Vagina (tissue), 2 donors: ENCODE measurements at regions not wholly inside any gene's neighbourhood (a gene's known extent, or its start where the extent isn't known, plus 50 kb on each side); places are given as distances from the start of the nearest gene placed in this dataset.

Experiments
- DNase-seq, 2 donors: peaks; one replicate each; pipeline ENCODE4 v3.0.0-alpha.2; 2017; ENCODE audit errors: extremely low spot score in 2 of 2
- H3K27ac ChIP-seq: fragments of 200-600 bp; sonication (generic); one replicate; pipeline ENCODE4 v1.5.1; 2019
- H3K27me3 ChIP-seq: fragments of 200-600 bp; sonication (generic); one replicate; pipeline ENCODE4 v1.5.1; 2019
- H3K36me3 ChIP-seq, 2 donors: fragments of 200-600 bp; sonication (generic); one replicate each; pipeline ENCODE4 v1.5.1; 2017 to 2019
- H3K4me1 ChIP-seq: fragments of 200-600 bp; sonication (generic); one replicate; pipeline ENCODE4 v1.5.1; 2019
- H3K4me3 ChIP-seq, 2 donors: fragments of 200-600 bp; sonication (generic); 1 replicate in 1 of 2; 2 replicates in 1 of 2; pipeline ENCODE4 v1.5.1; 2016 to 2019
- H3K9me3 ChIP-seq: fragments of 200-600 bp; sonication (generic); one replicate; pipeline ENCODE4 v1.5.1; 2019
- POLR2A ChIP-seq, 2 donors: fragments of 450-650 bp; IDR thresholded peaks; one replicate each; pipeline ENCODE4 v1.6.1; 2017; ENCODE audit warnings: antibody characterized with exemption in 2 of 2, mild to moderate bottlenecking in 2 of 2, moderate library complexity in 2 of 2
- POLR2AphosphoS5 ChIP-seq, 2 donors: sonication (generic); formaldehyde crosslinking; IDR thresholded peaks; one replicate each; pipeline ENCODE4 v1.9.0; 2017; ENCODE audit warnings: antibody characterized with exemption in 2 of 2, mild to moderate bottlenecking in 2 of 2, low read depth in 1 of 2; ENCODE audit not compliant: insufficient read depth in 1 of 2
- intact Hi-C: fragments of 100-400 bp; cut with DNase I; formaldehyde crosslinking; loops from one replicate; pipeline ENCODE4 v1.15.1; 2023
- TF ChIP-seq, protein P1 (sequence below), 3 experiments: fragments of 450-650 bp in 2 of 3; fragments of 200-600 bp in 1 of 3; sonication (generic) in 1 of 3; IDR thresholded peaks; one replicate each; pipeline ENCODE4 v1.5.1; 2017 to 2019; ENCODE audit warnings: antibody characterized with exemption in 3 of 3, mild to moderate bottlenecking in 2 of 3, moderate library complexity in 2 of 3

DNA sequence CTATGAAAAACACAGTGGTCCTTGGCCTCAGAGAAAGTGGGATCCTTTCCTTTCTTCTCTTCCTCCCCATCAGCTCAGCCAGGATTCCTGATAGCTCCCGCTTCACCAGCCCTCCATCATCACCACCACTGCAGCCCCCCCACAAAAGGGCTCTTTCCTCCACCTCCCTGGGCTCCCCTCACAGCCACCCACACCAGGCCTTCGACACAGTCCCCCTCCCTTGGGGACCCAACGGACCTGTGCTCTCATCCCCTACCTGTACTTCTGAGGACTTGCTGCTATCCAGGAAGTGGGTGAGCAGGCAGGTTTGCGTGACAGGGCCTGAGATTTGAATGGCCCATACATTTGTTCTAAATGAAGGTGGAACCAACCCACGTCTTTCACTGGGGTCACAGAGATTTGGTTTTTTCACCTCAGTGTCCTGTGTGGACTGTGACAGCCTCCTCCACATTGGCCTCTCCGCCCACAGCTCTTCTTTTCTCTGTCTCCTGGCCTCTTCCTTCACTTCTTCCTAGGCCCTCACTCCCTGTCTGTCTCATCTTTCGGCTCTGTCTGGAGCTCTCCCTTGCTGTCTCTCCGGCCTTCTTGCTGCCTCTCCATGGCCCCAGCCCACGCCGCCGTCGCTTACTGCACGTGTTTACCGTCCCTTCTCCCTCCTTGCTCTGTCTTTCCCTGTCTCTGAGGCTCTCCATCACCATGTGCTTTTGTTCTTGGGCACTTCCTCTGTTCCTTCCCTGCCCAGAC lies 238.6 kb downstream of the FOXD2 start:
- no peaks in the 10 kb centered on the region for H3K36me3 ChIP-seq
- intact Hi-C loops = no loop called here
- no peak overlapping the region for H3K27ac ChIP-seq
- TF ChIP-seq POLR2AphosphoS5 (IDR thresholded peaks at IDR 0.05; ENCODE audit: insufficient read depth in 1 of 2, low read depth in 1 of 2) = no peak
- TF ChIP-seq POLR2A (IDR thresholded peaks at IDR 0.05) = no peak
- TF ChIP-seq, protein P1, sequence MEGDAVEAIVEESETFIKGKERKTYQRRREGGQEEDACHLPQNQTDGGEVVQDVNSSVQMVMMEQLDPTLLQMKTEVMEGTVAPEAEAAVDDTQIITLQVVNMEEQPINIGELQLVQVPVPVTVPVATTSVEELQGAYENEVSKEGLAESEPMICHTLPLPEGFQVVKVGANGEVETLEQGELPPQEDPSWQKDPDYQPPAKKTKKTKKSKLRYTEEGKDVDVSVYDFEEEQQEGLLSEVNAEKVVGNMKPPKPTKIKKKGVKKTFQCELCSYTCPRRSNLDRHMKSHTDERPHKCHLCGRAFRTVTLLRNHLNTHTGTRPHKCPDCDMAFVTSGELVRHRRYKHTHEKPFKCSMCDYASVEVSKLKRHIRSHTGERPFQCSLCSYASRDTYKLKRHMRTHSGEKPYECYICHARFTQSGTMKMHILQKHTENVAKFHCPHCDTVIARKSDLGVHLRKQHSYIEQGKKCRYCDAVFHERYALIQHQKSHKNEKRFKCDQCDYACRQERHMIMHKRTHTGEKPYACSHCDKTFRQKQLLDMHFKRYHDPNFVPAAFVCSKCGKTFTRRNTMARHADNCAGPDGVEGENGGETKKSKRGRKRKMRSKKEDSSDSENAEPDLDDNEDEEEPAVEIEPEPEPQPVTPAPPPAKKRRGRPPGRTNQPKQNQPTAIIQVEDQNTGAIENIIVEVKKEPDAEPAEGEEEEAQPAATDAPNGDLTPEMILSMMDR (IDR thresholded peaks at IDR 0.05) = no peak
- DNase-seq = peak; percentile 65 to 87
- H3K9me3 ChIP-seq = no peaks in the 10 kb centered on the region
- no peaks in the 10 kb centered on the region for H3K27me3 ChIP-seq
- H3K4me1 ChIP-seq = no peaks in the 10 kb centered on the region
- no peak overlapping the region for H3K4me3 ChIP-seq

DNA sequence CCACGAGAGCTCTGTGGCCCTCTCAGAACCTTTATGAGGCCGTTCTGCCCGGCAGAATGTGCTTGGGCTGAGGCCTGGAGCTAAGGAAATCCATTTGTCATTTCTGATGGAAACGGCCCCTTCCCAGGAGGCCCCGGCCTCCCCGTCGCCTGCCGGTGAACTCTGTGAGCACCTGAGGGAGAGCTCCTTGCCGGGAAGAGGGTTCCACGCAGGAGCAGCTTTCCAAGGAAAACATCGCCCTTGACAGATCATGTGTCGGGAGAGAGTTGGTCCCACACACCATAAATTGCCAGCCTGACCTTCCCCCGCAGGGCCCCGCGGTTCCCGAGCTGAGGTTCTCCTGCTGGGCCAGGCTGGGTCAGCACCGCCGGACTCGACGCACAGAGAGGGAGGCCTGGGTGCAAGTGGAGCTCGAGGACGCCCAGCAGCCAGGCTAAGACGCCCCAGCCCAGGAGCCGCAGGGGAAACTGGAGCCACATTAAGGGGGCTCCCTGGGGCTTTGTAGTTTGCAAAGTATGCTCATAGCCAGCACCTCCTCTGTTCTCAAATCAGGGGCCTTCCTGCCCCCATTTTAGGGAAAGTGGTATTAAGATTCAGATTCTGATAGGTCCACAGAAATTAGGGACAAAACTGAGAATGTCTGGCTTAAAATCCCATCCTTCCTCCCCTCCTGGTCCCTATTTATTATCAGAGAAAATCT lies 239.5 kb downstream of the FOXD2 start:
- H3K27ac ChIP-seq = no peak overlapping the region
- intact Hi-C loops = no loop called here
- H3K9me3 ChIP-seq = no peaks in the 10 kb centered on the region
- no peaks in the 10 kb centered on the region for H3K36me3 ChIP-seq
- TF ChIP-seq POLR2A (IDR thresholded peaks at IDR 0.05) (no peak), POLR2AphosphoS5 (IDR thresholded peaks at IDR 0.05; ENCODE audit: insufficient read depth in 1 of 2, low read depth in 1 of 2) (no peak)
- TF ChIP-seq, protein P1 (IDR thresholded peaks at IDR 0.05) = no peak
- no peaks in the 10 kb centered on the region for H3K27me3 ChIP-seq
- H3K4me1 ChIP-seq = no peaks in the 10 kb centered on the region
- peak; percentile 62 to 72 for DNase-seq
- H3K4me3 ChIP-seq = no peak overlapping the region

DNA sequence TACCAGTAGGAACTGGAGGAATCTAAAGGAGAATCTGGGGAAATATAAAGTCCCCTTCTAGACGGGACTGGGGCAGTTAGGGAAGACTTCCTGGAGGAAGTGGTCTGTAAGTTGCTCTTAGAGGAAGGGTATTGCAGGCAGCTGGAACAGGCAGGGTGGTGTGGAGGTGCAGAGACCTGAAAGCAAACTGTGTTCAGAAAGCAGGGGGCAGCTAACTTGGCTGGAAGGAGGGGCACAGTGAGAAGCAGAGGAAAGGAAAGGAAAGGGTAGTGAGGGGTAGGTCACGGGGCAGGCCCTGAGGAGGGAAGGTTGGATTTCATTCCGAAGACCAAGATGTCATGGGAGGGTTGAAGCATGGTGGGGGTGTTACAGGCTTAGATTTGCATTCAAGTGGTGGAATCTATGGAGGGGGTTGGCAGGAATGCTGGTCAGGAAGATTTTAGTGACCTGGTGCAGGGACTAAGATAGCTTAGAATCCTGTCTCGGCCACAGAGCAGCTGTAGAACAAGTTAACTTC lies 240.7 kb downstream of the FOXD2 start:
- DNase-seq = peak; percentile 58 to 60
- no peaks in the 10 kb centered on the region for H3K36me3 ChIP-seq
- no peak overlapping the region for H3K4me3 ChIP-seq
- intact Hi-C loops = no loop called here
- no peaks in the 10 kb centered on the region for H3K27me3 ChIP-seq
- H3K9me3 ChIP-seq = no peaks in the 10 kb centered on the region
- no peak for TF ChIP-seq POLR2AphosphoS5 (IDR thresholded peaks at IDR 0.05; ENCODE audit: insufficient read depth in 1 of 2, low read depth in 1 of 2)
- TF ChIP-seq, protein P1 (IDR thresholded peaks at IDR 0.05) = no peak
- no peak for TF ChIP-seq POLR2A (IDR thresholded peaks at IDR 0.05)
- no peak overlapping the region for H3K27ac ChIP-seq
- H3K4me1 ChIP-seq = no peaks in the 10 kb centered on the region

DNA sequence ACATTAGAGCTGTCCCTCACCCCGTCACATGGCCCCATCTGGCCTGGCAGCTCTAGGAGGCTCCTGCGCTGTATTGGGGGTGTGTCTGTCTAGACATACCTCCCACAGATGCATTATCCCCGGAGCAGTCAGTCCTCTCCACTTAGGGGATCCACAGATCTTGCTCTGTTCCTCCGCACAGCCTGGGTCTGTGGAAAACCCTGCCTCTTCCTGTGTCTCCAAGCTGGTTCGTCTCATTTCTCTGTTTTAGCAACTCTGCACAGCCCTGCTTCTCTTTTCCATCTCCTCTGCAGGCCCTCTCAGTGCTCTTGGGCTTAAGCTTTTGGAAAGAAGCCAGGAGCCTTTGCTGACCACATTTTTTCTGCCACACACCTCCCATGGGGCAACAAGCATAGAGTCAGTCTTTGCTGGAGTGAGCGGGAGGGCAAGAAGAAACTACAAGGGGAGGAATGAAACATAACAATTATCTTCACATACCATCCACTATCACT lies 241.5 kb downstream of the FOXD2 start:
- peak in 1 of 2 donors; percentile 34 for DNase-seq
- Histone ChIP-seq H3K27me3 (no peaks in the 10 kb centered on the region), H3K36me3 (no peaks in the 10 kb centered on the region), H3K27ac (no peak overlapping the region), H3K4me1 (no peaks in the 10 kb centered on the region), H3K4me3 (no peak overlapping the region), H3K9me3 (no peaks in the 10 kb centered on the region)
- intact Hi-C loops = no loop called here
- TF ChIP-seq, protein P1 (IDR thresholded peaks at IDR 0.05) = no peak
- TF ChIP-seq POLR2A (IDR thresholded peaks at IDR 0.05) = no peak
- no peak for TF ChIP-seq POLR2AphosphoS5 (IDR thresholded peaks at IDR 0.05; ENCODE audit: insufficient read depth in 1 of 2, low read depth in 1 of 2)
